GM13976 (cell line): ENCODE measurements at regions not wholly inside any gene's neighbourhood (a gene's known extent, or its start where the extent isn't known, plus 50 kb on each side); places are given as distances from the start of the nearest gene placed in this dataset.

Experiments
- DNase-seq: peaks from one replicate; pipeline ENCODE4 v3.0.0; 2012; ENCODE audit warnings: low spot score
- in situ Hi-C: fragments of 300-500 bp; cut with MboI; formaldehyde crosslinking; loops from one replicate; pipeline ENCODE4 v1.12.0; 2022; ENCODE audit warnings: low sequenced_read_pairs, mixed read lengths, inconsistent platforms; ENCODE audit not compliant: unreplicated experiment
- TF ChIP-seq, protein P1 (sequence below): IDR thresholded peaks from 2 replicates; pipeline ENCODE4 v1.5.1; 2012; ENCODE audit warnings: borderline replicate concordance, mild to moderate bottlenecking; ENCODE audit not compliant: insufficient read depth; ENCODE audit errors: extremely low read depth, missing control alignments, control extremely low read depth

DNA sequence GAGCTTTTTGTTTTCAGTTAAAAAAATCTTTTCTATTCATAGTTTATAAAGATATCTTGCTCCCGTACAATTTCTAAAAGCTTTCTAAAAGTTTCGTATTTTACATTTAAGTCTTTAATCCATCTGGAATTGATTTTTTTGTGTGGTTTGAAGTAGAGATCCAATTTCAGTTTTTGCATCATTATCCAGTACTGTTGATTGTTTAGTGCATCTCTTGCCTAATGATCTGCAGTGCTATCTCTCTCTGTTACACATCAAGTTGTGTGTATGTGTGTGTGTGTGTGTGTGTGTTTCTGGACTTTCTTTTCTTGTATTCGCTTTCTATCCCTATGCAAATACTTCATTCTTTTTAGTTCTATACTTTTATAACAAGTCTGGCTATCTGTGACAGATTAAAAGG lies 605.8 kb upstream of the DPPA4 start:
- in situ Hi-C loops, result no loop called here
- TF ChIP-seq, protein P1, sequence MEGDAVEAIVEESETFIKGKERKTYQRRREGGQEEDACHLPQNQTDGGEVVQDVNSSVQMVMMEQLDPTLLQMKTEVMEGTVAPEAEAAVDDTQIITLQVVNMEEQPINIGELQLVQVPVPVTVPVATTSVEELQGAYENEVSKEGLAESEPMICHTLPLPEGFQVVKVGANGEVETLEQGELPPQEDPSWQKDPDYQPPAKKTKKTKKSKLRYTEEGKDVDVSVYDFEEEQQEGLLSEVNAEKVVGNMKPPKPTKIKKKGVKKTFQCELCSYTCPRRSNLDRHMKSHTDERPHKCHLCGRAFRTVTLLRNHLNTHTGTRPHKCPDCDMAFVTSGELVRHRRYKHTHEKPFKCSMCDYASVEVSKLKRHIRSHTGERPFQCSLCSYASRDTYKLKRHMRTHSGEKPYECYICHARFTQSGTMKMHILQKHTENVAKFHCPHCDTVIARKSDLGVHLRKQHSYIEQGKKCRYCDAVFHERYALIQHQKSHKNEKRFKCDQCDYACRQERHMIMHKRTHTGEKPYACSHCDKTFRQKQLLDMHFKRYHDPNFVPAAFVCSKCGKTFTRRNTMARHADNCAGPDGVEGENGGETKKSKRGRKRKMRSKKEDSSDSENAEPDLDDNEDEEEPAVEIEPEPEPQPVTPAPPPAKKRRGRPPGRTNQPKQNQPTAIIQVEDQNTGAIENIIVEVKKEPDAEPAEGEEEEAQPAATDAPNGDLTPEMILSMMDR, result no peak
- no peak for DNase-seq

DNA sequence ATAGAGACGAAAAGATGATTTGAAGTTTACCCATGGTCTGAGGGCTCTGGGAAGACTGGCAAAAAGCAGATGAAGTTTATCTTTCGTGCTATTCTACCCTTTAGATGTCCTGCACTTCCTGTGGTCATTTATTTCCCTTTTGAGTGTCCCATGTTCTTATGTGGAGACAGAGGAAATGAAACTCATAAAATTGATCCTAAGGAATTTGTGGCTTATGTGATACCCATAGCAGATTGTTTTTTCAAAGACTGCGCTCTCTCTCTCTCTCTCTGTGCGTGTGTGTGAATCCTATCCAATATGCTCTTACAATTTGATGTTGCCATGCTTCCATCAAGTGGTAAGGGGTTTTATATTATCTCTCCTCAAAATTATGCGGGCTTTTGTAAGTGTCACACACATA lies 607.5 kb upstream of the DPPA4 start:
- in situ Hi-C loops, result no loop called here
- TF ChIP-seq, protein P1, result no peak
- no peak for DNase-seq

DNA sequence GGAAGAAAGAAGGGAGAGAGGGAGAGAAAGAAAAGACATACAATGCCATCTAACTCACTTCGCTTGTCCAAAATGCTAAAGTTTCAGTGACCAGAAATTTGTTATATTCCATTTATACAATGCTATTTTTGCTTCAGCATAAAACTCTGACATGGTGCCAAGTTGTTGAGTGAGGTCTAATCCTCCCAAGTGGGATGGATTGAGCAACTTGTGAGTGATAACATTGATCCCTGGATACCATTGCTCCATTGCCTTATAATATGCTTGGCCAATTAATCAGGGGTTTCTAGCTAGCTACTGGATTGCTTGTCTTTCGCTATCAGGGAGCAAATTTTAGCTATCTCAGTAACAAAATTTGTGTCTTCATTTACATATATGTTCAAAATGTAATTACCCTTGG lies 615.6 kb upstream of the DPPA4 start:
- TF ChIP-seq, protein P1, result no peak
- in situ Hi-C loops, result no loop called here
- DNase-seq, result no peak

DNA sequence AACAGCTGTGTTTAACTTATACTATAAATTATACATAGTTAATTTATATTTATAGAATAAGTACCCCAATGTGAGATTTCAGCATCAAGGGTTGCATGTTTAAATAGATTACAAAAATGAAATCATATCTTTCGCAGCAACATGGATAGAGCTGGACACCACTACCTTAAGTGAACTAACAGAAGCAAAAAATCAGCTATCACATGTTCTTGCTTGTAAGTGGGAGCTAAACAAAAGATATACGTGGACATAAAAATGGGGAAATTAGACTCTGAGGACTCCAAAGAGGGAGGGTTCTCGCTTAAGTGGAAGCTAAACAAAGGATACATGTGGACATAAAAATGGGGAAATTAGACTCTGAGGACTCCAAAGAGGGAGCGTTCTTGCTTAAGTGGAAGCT lies 626.5 kb upstream of the DPPA4 start:
- TF ChIP-seq, protein P1, result no peak
- in situ Hi-C loops, result no loop called here

DNA sequence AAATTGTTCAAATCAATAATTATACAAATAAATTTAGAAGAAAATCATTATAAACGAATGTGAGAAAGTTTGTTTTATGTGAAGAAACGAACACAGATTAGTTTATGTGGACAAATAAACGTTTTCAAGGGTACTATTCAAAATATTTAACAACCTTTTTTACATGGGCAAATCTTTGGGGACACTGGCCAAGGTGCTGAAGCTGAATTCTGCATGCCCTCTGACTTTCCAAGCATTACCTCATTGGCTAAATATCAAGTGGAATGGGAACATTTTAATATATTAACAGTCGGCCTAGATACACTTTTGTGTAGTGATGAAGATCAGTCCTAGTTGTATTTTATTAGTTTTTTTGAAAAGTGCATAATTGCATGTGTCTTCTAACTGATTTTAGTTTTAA lies 636.4 kb upstream of the DPPA4 start:
- TF ChIP-seq, protein P1, result no peak
- in situ Hi-C loops, result no loop called here
- no peak for DNase-seq

More for the DNA sequence above, 626.5 kb upstream of the DPPA4 start:
- no peak for DNase-seq

DNA sequence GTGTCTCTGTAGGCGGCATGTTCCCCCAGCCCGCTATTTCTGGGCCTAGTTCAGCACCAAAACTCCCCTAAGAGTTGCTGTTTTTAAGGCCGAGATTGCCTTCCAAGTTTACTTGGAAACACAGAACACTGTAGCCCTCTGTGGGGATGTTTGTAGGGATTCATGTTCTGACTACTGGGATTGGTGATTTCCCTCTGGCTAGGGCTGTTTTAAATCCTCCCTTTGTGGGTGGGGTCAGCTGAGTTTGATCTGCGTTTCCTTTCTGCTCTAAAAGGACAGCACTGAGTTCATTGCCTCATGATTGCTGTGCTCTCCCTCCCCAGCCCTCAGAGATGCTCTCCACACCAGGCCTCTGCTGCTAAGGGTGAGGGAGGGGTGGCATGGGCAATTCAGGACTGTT lies 640.6 kb upstream of the DPPA4 start:
- in situ Hi-C loops, result no loop called here
- TF ChIP-seq, protein P1, result no peak
- no peak for DNase-seq

DNA sequence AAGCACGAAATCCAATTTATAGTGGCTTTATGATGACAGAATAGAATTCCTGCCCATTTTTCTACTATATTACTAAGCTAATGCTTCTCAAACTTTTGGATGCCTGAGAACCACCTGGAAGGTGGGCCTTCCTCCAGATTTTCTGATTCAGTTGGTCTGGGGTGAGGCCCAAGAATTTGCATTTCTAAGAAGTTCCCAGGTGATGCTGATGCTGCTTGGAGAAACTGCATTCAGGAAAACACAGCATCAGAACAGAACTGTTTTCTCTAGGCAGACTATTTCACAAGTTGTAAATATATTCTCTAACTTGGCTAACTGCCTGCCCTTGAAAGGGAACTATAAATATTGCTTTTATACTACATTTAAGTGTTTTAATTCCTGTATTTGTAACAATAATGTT lies 644.9 kb upstream of the DPPA4 start:
- DNase-seq, result no peak
- TF ChIP-seq, protein P1, result no peak
- in situ Hi-C loops, result no loop called here
